Naive B cell (primary cell): ENCODE measurements at regions not wholly inside any gene's neighbourhood (a gene's known extent, or its start where the extent isn't known, plus 50 kb on each side); places are given as distances from the start of the nearest gene placed in this dataset.
A peak's percentile ranks its signal among the peaks of the same experiment; 100 is the strongest.

Source experiments
- ATAC-seq, 2 donors: fragments of 150-1000 bp; cut with Tn5 transposase; 2 replicates each; pipeline ENCODE4 v1.10.0; 2021; ENCODE audit warnings: low read depth in 2 of 2, mild to moderate bottlenecking in 2 of 2, moderate library complexity in 2 of 2
- DNase-seq: peaks from one replicate; pipeline ENCODE4 v3.0.0; 2022
- H3K27ac Mint-ChIP-seq, 6 donors: one replicate each; pipeline ENCODE4 v1.8.0; 2020 to 2022; ENCODE audit warnings: mild to moderate bottlenecking in 6 of 6, mixed read lengths in 6 of 6, moderate library complexity in 5 of 6, inconsistent platforms in 2 of 6
- H3K27me3 Mint-ChIP-seq, 3 donors: one replicate each; pipeline ENCODE4 v1.8.0; 2021 to 2022; ENCODE audit warnings: mixed read lengths in 3 of 3, mild to moderate bottlenecking in 1 of 3
- H3K36me3 Mint-ChIP-seq, 2 donors: one replicate each; pipeline ENCODE4 v1.8.0; 2020 to 2022; ENCODE audit warnings: mixed read lengths in 2 of 2, inconsistent platforms in 1 of 2, mild to moderate bottlenecking in 1 of 2
- H3K4me1 Mint-ChIP-seq, 3 donors: one replicate each; pipeline ENCODE4 v1.8.0; 2020 to 2022; ENCODE audit warnings: mixed read lengths in 3 of 3, inconsistent platforms in 1 of 3, mild to moderate bottlenecking in 1 of 3, moderate library complexity in 1 of 3
- H3K4me3 Mint-ChIP-seq, 8 donors: one replicate each; pipeline ENCODE4 v1.8.0; 2020 to 2022; ENCODE audit warnings: mild to moderate bottlenecking in 8 of 8, mixed read lengths in 8 of 8, moderate library complexity in 8 of 8, inconsistent platforms in 2 of 8
- H3K9me3 Mint-ChIP-seq, 7 donors: one replicate each; pipeline ENCODE4 v1.8.0; 2020 to 2022; ENCODE audit warnings: mixed read lengths in 7 of 7, mild to moderate bottlenecking in 5 of 7, inconsistent platforms in 2 of 7, moderate library complexity in 1 of 7

GRCh38 chr13:71285700-71286099 lies 581.3 kb downstream of the DACH1 start:
- Mint-ChIP-seq H3K9me3 (peaks cover 0 to 6% (median 0%) of the 10 kb centered on the region in 7 donors), H3K4me1 (peaks cover 2 to 13% (median 4%) of the 10 kb centered on the region in 3 donors), H3K4me3 (no peak overlapping the region), H3K27ac (no peak overlapping the region), H3K36me3 (peaks cover 0 to 8% of the 10 kb centered on the region in 2 donors), H3K27me3 (peaks cover 3 to 6% (median 5%) of the 10 kb centered on the region in 3 donors)
- ATAC-seq, result no peak
- no peak for DNase-seq

GRCh38 chr13:71278512-71278911 lies 588.5 kb downstream of the DACH1 start:
- ATAC-seq (no peak), DNase-seq (no peak)
- Mint-ChIP-seq H3K27ac (no peak overlapping the region), H3K36me3 (no peaks in the 10 kb centered on the region), H3K9me3 (no peaks in the 10 kb centered on the region), H3K4me3 (no peak overlapping the region), H3K27me3 (no peaks in the 10 kb centered on the region), H3K4me1 (peaks cover 0 to 6% (median 0%) of the 10 kb centered on the region in 3 donors)

- no peak for DNase-seq
- ATAC-seq, result peak in 1 of 2 donors; percentile 30
- H3K9me3 Mint-ChIP-seq, result no peaks in the 10 kb centered on the region
- H3K36me3 Mint-ChIP-seq, result no peaks in the 10 kb centered on the region
- H3K27ac Mint-ChIP-seq, result peak overlapping the region in 1 of 6 donors; percentile 28
- peaks cover 0 to 6% (median 0%) of the 10 kb centered on the region in 3 donors for H3K4me1 Mint-ChIP-seq
- no peak overlapping the region for H3K4me3 Mint-ChIP-seq
- H3K27me3 Mint-ChIP-seq, result no peaks in the 10 kb centered on the region
These were observed 591.9 kb downstream of the DACH1 start for GRCh38 chr13:71274923-71275608.

- no peaks in the 10 kb centered on the region for H3K4me1 Mint-ChIP-seq
- peaks cover 0 to 4% (median 0%) of the 10 kb centered on the region in 3 donors for H3K27me3 Mint-ChIP-seq
- H3K36me3 Mint-ChIP-seq, result no peaks in the 10 kb centered on the region
- peaks cover 0 to 3% (median 0%) of the 10 kb centered on the region in 7 donors for H3K9me3 Mint-ChIP-seq
- H3K27ac Mint-ChIP-seq, result no peak overlapping the region
- DNase-seq, result no peak
- no peak for ATAC-seq
- no peak overlapping the region for H3K4me3 Mint-ChIP-seq
These were observed 605.7 kb downstream of the DACH1 start for GRCh38 chr13:71261256-71261655.

GRCh38 chr13:71260246-71260645 lies 606.8 kb downstream of the DACH1 start:
- DNase-seq (no peak), ATAC-seq (no peak)
- Mint-ChIP-seq H3K9me3 (peaks cover 0 to 4% (median 0%) of the 10 kb centered on the region in 7 donors), H3K4me1 (no peaks in the 10 kb centered on the region), H3K27ac (no peak overlapping the region), H3K36me3 (no peaks in the 10 kb centered on the region), H3K27me3 (peaks cover 0 to 4% (median 0%) of the 10 kb centered on the region in 3 donors), H3K4me3 (no peak overlapping the region)

GRCh38 chr13:71255633-71256032 lies 611.4 kb downstream of the DACH1 start:
- Mint-ChIP-seq H3K27ac (no peak overlapping the region), H3K27me3 (no peaks in the 10 kb centered on the region), H3K4me1 (no peaks in the 10 kb centered on the region), H3K36me3 (no peaks in the 10 kb centered on the region), H3K4me3 (no peak overlapping the region), H3K9me3 (peaks cover 0 to 4% (median 0%) of the 10 kb centered on the region in 7 donors)
- ATAC-seq, result no peak
- no peak for DNase-seq

- H3K4me1 Mint-ChIP-seq, result no peaks in the 10 kb centered on the region
- H3K27me3 Mint-ChIP-seq, result no peaks in the 10 kb centered on the region
- H3K36me3 Mint-ChIP-seq, result no peaks in the 10 kb centered on the region
- no peak overlapping the region for H3K27ac Mint-ChIP-seq
- ATAC-seq (no peak), DNase-seq (no peak)
- peak overlapping the region in 1 of 8 donors; percentile 35 for H3K4me3 Mint-ChIP-seq
- peaks cover 0 to 4% (median 0%) of the 10 kb centered on the region in 7 donors for H3K9me3 Mint-ChIP-seq
These were observed 612.6 kb downstream of the DACH1 start for GRCh38 chr13:71254384-71254783.

GRCh38 chr13:71252184-71252704 lies 614.8 kb downstream of the DACH1 start:
- Mint-ChIP-seq H3K9me3 (peaks cover 0 to 4% (median 0%) of the 10 kb centered on the region in 7 donors), H3K27ac (no peak overlapping the region), H3K27me3 (no peaks in the 10 kb centered on the region), H3K36me3 (no peaks in the 10 kb centered on the region), H3K4me3 (no peak overlapping the region), H3K4me1 (no peaks in the 10 kb centered on the region)
- ATAC-seq (no peak), DNase-seq (no peak)

GRCh38 chr13:71251292-71251951 lies 615.6 kb downstream of the DACH1 start:
- Mint-ChIP-seq H3K9me3 (peaks cover 0 to 4% (median 0%) of the 10 kb centered on the region in 7 donors), H3K36me3 (no peaks in the 10 kb centered on the region), H3K4me1 (no peaks in the 10 kb centered on the region), H3K27ac (no peak overlapping the region), H3K4me3 (no peak overlapping the region), H3K27me3 (no peaks in the 10 kb centered on the region)
- DNase-seq (no peak), ATAC-seq (no peak)

- no peak for ATAC-seq
- no peaks in the 10 kb centered on the region for H3K4me1 Mint-ChIP-seq
- no peak overlapping the region for H3K4me3 Mint-ChIP-seq
- H3K36me3 Mint-ChIP-seq, result no peaks in the 10 kb centered on the region
- no peaks in the 10 kb centered on the region for H3K27me3 Mint-ChIP-seq
- no peak overlapping the region for H3K27ac Mint-ChIP-seq
- DNase-seq, result no peak
- H3K9me3 Mint-ChIP-seq, result no peaks in the 10 kb centered on the region
These were observed 618.0 kb downstream of the DACH1 start for GRCh38 chr13:71249011-71249410.

GRCh38 chr13:71244161-71244560 lies 622.8 kb downstream of the DACH1 start:
- no peaks in the 10 kb centered on the region for H3K9me3 Mint-ChIP-seq
- H3K36me3 Mint-ChIP-seq, result no peaks in the 10 kb centered on the region
- H3K27me3 Mint-ChIP-seq, result no peaks in the 10 kb centered on the region
- DNase-seq (no peak), ATAC-seq (no peak)
- H3K4me3 Mint-ChIP-seq, result no peak overlapping the region
- no peaks in the 10 kb centered on the region for H3K4me1 Mint-ChIP-seq
- H3K27ac Mint-ChIP-seq, result no peak overlapping the region

- Mint-ChIP-seq H3K36me3 (no peaks in the 10 kb centered on the region), H3K4me3 (no peak overlapping the region), H3K4me1 (no peaks in the 10 kb centered on the region), H3K27ac (no peak overlapping the region), H3K27me3 (no peaks in the 10 kb centered on the region), H3K9me3 (no peaks in the 10 kb centered on the region)
- DNase-seq, result no peak
- ATAC-seq, result no peak
These were observed 624.8 kb downstream of the DACH1 start for GRCh38 chr13:71242201-71242600.

GRCh38 chr13:71240911-71241310 lies 626.1 kb downstream of the DACH1 start:
- H3K9me3 Mint-ChIP-seq, result no peaks in the 10 kb centered on the region
- H3K36me3 Mint-ChIP-seq, result no peaks in the 10 kb centered on the region
- no peaks in the 10 kb centered on the region for H3K4me1 Mint-ChIP-seq
- H3K27me3 Mint-ChIP-seq, result no peaks in the 10 kb centered on the region
- DNase-seq (no peak), ATAC-seq (no peak)
- H3K27ac Mint-ChIP-seq, result no peak overlapping the region
- H3K4me3 Mint-ChIP-seq, result no peak overlapping the region

GRCh38 chr13:71237332-71237731 lies 629.7 kb downstream of the DACH1 start:
- no peak for ATAC-seq
- Mint-ChIP-seq H3K4me3 (no peak overlapping the region), H3K27ac (no peak overlapping the region), H3K36me3 (no peaks in the 10 kb centered on the region), H3K9me3 (peaks cover 0 to 2% (median 0%) of the 10 kb centered on the region in 7 donors), H3K27me3 (no peaks in the 10 kb centered on the region), H3K4me1 (no peaks in the 10 kb centered on the region)
- no peak for DNase-seq
